Posterior vena cava (tissue), 2 donors: ENCODE measurements at regions not wholly inside any gene's neighbourhood (a gene's known extent, or its start where the extent isn't known, plus 50 kb on each side); places are given as distances from the start of the nearest gene placed in this dataset.
"Not testable (repeated sequence)": the region's sequence is repeated elsewhere in the genome, so short reads cannot be mapped to it uniquely, and the experiment has no call there.

Experiments
- DNase-seq: peaks from one replicate; pipeline ENCODE4 v3.0.0-alpha.2; 2020; ENCODE audit warnings: low spot score
- intact Hi-C, 2 donors: fragments of 100-400 bp; cut with DNase I; formaldehyde crosslinking; loops; one replicate each; pipeline versions ENCODE4 v1.14.1 to v1.14.2; 2022 to 2023
- donor health status: DM: yes; HTN: yes; CAD: no.
- donor health status: DM: yes; HTN: yes; CAD: no.

GRCh38 chr11:3583476-3583875 is 58.3 kb downstream of the ART5 start:
- DNase-seq, intact Hi-C loops: not testable (repeated sequence)

GRCh38 chr11:3581389-3581725 is 60.4 kb downstream of the ART5 start:
- intact Hi-C loops, DNase-seq: not testable (repeated sequence)

GRCh38 chr11:3580487-3581388 is 61.1 kb downstream of the ART5 start:
- intact Hi-C loops: not testable (repeated sequence)
- DNase-seq: peak; percentile 86

- intact Hi-C loops, DNase-seq: not testable (repeated sequence)
Measured at GRCh38 chr11:3579600-3580459, 62.0 kb downstream of the ART5 start.

GRCh38 chr11:3576066-3576604 is 65.7 kb downstream of the ART5 start:
- intact Hi-C loops, DNase-seq: not testable (repeated sequence)

- intact Hi-C loops, DNase-seq: not testable (repeated sequence)
Measured at GRCh38 chr11:3572976-3573647, 68.7 kb downstream of the ART5 start.

- intact Hi-C loops, DNase-seq: not testable (repeated sequence)
Measured at GRCh38 chr11:3571752-3572151, 70.0 kb downstream of the ART5 start.

GRCh38 chr11:3565838-3566237 is 76.0 kb downstream of the ART5 start:
- intact Hi-C loops, DNase-seq: not testable (repeated sequence)

- DNase-seq: not testable (repeated sequence)
Measured at GRCh38 chr11:3564383-3564782, 77.4 kb downstream of the ART5 start.

GRCh38 chr11:3554621-3555020 is 87.2 kb downstream of the ART5 start:
- DNase-seq, intact Hi-C loops: not testable (repeated sequence)

More at GRCh38 chr11:3564383-3564782, 77.4 kb downstream of the ART5 start:
- intact Hi-C loops: not testable (repeated sequence)

- intact Hi-C loops, DNase-seq: not testable (repeated sequence)
Measured at GRCh38 chr11:3544990-3545389, 96.8 kb downstream of the ART5 start.

GRCh38 chr11:3538220-3538619 is 103.6 kb downstream of the ART5 start:
- DNase-seq, intact Hi-C loops: not testable (repeated sequence)

GRCh38 chr11:3537254-3537653 is 104.5 kb downstream of the ART5 start:
- intact Hi-C loops, DNase-seq: not testable (repeated sequence)

- DNase-seq, intact Hi-C loops: not testable (repeated sequence)
Measured at GRCh38 chr11:3532958-3533357, 108.8 kb downstream of the ART5 start.

- DNase-seq, intact Hi-C loops: not testable (repeated sequence)
Measured at GRCh38 chr11:3531280-3531679, 110.5 kb downstream of the ART5 start.

GRCh38 chr11:3523567-3523966 is 118.2 kb downstream of the ART5 start:
- DNase-seq, intact Hi-C loops: not testable (repeated sequence)

- intact Hi-C loops: not testable (repeated sequence)
Measured at GRCh38 chr11:3520905-3521304, 120.9 kb downstream of the ART5 start.

GRCh38 chr11:3519841-3520240 is 122.0 kb downstream of the ART5 start:
- intact Hi-C loops, DNase-seq: not testable (repeated sequence)

More at GRCh38 chr11:3520905-3521304, 120.9 kb downstream of the ART5 start:
- DNase-seq: not testable (repeated sequence)
